ENCODE measurements at regions not wholly inside any gene's neighbourhood (a gene's known extent, or its start where the extent isn't known, plus 50 kb on each side); places are given as distances from the start of the nearest gene placed in this dataset.

DNA sequence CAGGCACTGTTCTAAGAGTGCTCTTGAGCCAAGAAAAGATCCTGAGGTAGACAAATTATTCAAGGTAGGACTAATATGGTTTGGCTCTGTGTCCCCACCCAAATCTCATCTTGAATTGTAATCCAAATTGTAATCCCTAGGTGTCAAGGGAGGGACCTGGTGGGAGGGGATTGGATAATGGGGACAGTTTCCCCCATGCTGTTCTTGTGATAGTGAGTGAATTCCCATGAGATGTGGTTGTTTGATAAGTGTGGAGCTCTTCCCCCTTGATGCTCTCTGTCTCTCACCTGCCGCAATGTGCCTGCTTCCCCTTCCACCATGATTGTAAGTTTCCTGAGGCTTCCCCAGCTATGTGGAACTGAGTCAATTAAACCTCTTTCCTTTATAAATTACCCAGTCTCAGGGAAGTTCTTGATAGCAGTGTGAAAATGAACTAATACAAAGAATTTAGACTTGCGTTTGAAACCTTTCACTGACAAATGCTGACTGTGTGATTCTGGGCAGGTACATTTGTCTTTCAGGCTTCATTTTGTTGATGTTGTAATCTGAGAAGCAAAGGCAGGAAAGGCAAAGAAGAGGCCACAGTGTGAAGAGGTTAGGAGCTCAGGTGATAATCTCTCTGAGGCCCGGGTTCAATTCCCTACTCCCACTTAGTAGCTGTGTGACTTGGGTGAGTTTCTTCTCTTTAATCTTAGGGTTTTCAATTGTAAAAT lies 115.8 kb upstream of the PAX6 start:
- ATAC-seq: no peak
- TF ChIP-seq ZNF70 (CRISPR knock-in tag; IDR thresholded peaks at IDR 0.05) (no peak), ZNF565 (CRISPR knock-in tag; conservative IDR thresholded peaks at IDR 0.05; ENCODE audit: low read depth) (no peak), BACH2 (CRISPR knock-in tag; IDR thresholded peaks at IDR 0.05; ENCODE audit: borderline replicate concordance) (no peak), ESRRG (CRISPR knock-in tag; IDR thresholded peaks at IDR 0.05) (no peak), GLIS3 (CRISPR knock-in tag; IDR thresholded peaks at IDR 0.05) (no peak), ZFP30 (CRISPR knock-in tag; IDR thresholded peaks at IDR 0.05) (no peak)
- TF ChIP-seq, protein P1, sequence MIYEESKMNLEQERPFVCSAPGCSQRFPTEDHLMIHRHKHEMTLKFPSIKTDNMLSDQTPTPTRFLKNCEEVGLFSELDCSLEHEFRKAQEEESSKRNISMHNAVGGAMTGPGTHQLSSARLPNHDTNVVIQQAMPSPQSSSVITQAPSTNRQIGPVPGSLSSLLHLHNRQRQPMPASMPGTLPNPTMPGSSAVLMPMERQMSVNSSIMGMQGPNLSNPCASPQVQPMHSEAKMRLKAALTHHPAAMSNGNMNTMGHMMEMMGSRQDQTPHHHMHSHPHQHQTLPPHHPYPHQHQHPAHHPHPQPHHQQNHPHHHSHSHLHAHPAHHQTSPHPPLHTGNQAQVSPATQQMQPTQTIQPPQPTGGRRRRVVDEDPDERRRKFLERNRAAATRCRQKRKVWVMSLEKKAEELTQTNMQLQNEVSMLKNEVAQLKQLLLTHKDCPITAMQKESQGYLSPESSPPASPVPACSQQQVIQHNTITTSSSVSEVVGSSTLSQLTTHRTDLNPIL (CRISPR knock-in tag; IDR thresholded peaks at IDR 0.05; ENCODE audit: low read depth): no peak

DNA sequence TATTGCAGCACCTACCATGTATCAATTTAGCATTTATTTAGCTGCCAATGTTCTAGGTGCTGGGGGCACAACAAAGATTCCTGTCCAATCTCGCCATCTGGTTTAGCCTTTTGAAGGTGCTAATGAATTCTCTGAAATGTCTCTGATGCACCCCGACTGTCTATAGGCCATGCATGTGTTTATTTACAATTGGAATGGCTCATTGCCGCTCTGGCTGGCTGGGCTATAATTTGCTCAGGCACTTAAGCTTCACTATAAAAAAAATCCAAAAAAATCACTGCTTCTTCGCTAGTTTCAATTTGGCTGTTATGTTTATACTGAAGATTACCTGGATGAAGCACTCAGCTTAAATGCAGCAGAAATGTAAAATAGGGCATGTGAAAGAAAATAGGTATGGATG lies 115.0 kb upstream of the PAX6 start:
- no peak for TF ChIP-seq ESRRG (CRISPR knock-in tag; IDR thresholded peaks at IDR 0.05)
- no peak for TF ChIP-seq PATZ1 (CRISPR knock-in tag; IDR thresholded peaks at IDR 0.05; ENCODE audit: borderline replicate concordance)
- no peak for TF ChIP-seq ARNTL (CRISPR knock-in tag; IDR thresholded peaks at IDR 0.05; ENCODE audit: borderline replicate concordance, low read depth)
- TF ChIP-seq TCF4 (CRISPR knock-in tag; IDR thresholded peaks at IDR 0.05; ENCODE audit: borderline replicate concordance): no peak
- TF ChIP-seq PPARA (CRISPR knock-in tag; IDR thresholded peaks at IDR 0.05; ENCODE audit: borderline replicate concordance): no peak
- no peak for TF ChIP-seq ZNF8 (CRISPR knock-in tag; IDR thresholded peaks at IDR 0.05)
- TF ChIP-seq BACH2 (CRISPR knock-in tag; IDR thresholded peaks at IDR 0.05; ENCODE audit: borderline replicate concordance): no peak
- no peak for TF ChIP-seq SNAI2 (CRISPR knock-in tag; IDR thresholded peaks at IDR 0.05)
- TF ChIP-seq TOX (CRISPR knock-in tag; IDR thresholded peaks at IDR 0.05; ENCODE audit: borderline replicate concordance): no peak
- TF ChIP-seq, protein P2, sequence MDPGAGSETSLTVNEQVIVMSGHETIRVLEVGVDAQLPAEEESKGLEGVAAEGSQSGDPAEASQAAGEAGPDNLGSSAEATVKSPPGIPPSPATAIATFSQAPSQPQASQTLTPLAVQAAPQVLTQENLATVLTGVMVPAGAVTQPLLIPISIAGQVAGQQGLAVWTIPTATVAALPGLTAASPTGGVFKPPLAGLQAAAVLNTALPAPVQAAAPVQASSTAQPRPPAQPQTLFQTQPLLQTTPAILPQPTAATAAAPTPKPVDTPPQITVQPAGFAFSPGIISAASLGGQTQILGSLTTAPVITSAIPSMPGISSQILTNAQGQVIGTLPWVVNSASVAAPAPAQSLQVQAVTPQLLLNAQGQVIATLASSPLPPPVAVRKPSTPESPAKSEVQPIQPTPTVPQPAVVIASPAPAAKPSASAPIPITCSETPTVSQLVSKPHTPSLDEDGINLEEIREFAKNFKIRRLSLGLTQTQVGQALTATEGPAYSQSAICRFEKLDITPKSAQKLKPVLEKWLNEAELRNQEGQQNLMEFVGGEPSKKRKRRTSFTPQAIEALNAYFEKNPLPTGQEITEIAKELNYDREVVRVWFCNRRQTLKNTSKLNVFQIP (CRISPR knock-in tag; IDR thresholded peaks at IDR 0.05; ENCODE audit: borderline replicate concordance, low read depth): no peak
- no peak for TF ChIP-seq CSDC2 (CRISPR knock-in tag; IDR thresholded peaks at IDR 0.05)
- no peak for TF ChIP-seq ZFP30 (CRISPR knock-in tag; IDR thresholded peaks at IDR 0.05)
- TF ChIP-seq ZNF565 (CRISPR knock-in tag; conservative IDR thresholded peaks at IDR 0.05; ENCODE audit: low read depth): no peak
- TF ChIP-seq, protein P3, sequence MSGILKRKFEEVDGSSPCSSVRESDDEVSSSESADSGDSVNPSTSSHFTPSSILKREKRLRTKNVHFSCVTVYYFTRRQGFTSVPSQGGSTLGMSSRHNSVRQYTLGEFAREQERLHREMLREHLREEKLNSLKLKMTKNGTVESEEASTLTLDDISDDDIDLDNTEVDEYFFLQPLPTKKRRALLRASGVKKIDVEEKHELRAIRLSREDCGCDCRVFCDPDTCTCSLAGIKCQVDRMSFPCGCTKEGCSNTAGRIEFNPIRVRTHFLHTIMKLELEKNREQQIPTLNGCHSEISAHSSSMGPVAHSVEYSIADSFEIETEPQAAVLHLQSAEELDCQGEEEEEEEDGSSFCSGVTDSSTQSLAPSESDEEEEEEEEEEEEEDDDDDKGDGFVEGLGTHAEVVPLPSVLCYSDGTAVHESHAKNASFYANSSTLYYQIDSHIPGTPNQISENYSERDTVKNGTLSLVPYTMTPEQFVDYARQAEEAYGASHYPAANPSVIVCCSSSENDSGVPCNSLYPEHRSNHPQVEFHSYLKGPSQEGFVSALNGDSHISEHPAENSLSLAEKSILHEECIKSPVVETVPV (CRISPR knock-in tag; IDR thresholded peaks at IDR 0.05): no peak
- no peak for TF ChIP-seq ZNF70 (CRISPR knock-in tag; IDR thresholded peaks at IDR 0.05)
- TF ChIP-seq RARB (CRISPR knock-in tag; IDR thresholded peaks at IDR 0.05): no peak
- no peak for ATAC-seq

DNA sequence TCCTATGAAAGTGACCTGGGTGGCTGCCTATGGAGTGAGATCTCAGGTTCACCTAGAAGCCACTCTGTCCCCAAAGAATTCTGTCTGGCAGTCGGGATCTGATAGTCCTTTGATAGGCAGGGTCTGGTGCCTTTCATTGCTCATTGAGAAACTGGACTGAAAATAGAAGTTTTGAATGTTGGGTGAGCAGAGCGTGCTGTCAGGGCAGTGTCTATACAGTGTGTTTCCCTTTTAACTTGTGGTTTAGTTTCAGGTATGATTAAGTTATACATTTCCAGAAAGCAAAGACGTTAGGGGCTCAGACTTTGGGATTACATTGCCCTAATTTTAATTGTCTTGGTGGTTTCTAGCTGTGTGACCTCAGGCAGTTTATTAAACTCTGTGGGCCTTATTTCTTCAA lies 111.3 kb upstream of the PAX6 start:
- ATAC-seq: no peak
- TF ChIP-seq, protein P3 (CRISPR knock-in tag; IDR thresholded peaks at IDR 0.05): no peak

DNA sequence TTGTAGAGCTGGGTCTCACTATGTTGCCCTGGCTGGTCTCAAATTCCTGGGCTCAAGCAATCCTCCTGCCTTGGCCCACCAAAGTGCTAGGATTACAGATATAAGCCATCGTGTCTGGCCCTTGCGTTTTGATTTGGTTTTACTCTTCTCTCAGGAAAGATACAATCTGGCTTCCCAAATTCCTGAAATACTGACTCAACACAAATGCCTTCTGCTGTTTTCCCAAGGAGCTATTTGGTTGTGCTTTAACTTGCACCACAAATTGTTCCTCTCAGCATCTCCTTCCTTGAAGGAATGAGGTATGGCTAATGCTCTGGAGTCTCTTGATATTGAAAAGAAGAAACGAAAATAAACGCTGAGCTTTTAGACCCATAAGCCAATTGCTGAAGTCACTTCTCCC lies 110.0 kb upstream of the PAX6 start:
- ATAC-seq: no peak
- TF ChIP-seq GLIS3 (CRISPR knock-in tag; IDR thresholded peaks at IDR 0.05) (no peak), TCF4 (CRISPR knock-in tag; IDR thresholded peaks at IDR 0.05; ENCODE audit: borderline replicate concordance) (no peak), ARNTL (CRISPR knock-in tag; IDR thresholded peaks at IDR 0.05; ENCODE audit: borderline replicate concordance, low read depth) (no peak), OSR1 (CRISPR knock-in tag; IDR thresholded peaks at IDR 0.05) (no peak)
